GM12892 (cell line): ENCODE measurements at regions not wholly inside any gene's neighbourhood (a gene's known extent, or its start where the extent isn't known, plus 50 kb on each side); places are given as distances from the start of the nearest gene placed in this dataset.

Experiments
- DNase-seq: peaks from one replicate; pipeline ENCODE4 v3.0.0; 2011; ENCODE audit not compliant: insufficient read length
- FAIRE-seq: peaks from 2 replicates; lab custom pipeline; 2011; peaks lifted over from hg19 to GRCh38; lab: Jason Lieb, UNC
- POLR2A ChIP-seq: IDR thresholded peaks from 2 replicates; pipeline ENCODE4 v1.6.1; 2011; ENCODE audit warnings: low read depth, low read length, control low read depth
- POLR2AphosphoS5 ChIP-seq: IDR thresholded peaks from 2 replicates; pipeline ENCODE4 v1.6.1; 2011; ENCODE audit warnings: low read depth, low read length, control low read depth
- TAF1 ChIP-seq: IDR thresholded peaks from 2 replicates; pipeline ENCODE4 v1.6.1; 2011; ENCODE audit warnings: low read depth, mild to moderate bottlenecking, control low read depth, low read length, borderline replicate concordance

DNA sequence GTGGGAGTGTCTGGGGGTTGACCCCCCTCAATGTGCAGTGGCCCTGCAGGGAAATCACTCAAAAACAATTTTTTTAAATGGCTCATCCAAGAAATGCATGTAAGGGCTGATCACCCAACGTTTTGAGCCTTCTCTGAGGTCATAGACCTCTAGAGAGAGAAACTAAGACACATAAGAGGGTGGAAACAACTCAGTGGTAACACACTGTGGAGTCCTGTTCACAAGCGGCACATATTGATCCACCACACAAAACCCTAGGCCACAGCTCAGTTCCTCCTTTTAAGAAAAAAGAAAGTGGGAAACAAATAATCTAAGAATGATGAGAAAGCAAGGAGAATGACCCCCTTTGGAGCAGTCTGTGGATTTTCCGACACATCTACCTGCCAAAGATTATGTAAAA is 83.0 kb upstream of the METAP2 start:
- TF ChIP-seq POLR2AphosphoS5 (no peak), TAF1 (no peak), POLR2A (no peak)
- no peak for DNase-seq
- FAIRE-seq: no peak

DNA sequence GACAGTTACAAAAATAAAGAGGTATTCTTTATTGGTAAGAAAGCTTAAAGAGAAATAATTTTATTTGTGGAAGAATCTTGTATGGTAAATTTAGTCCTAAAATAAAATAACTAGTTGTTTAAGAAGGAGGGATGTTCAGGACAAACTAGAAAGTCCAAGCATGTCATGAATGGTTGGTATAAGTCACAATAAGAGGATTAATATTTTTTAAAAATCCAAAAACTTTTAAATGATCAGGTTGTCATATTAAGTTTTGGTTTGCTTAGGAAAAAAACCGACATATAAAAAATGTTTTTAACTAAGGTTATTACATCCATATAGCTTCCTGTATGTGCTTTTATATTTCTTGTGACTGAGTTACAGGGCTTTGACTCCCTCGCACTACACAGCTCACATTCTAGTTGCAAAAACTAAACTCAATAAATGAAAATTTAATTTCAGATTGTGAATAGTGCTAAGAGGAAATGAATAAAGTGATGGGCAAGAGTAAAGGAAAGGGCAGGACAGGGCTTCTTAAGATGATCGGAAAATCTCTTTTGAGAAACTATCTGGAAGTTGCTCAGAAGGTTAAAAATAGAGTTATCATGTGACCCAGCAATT is 80.7 kb upstream of the METAP2 start:
- no peak for DNase-seq
- TF ChIP-seq POLR2AphosphoS5: no peak
- TF ChIP-seq TAF1: no peak
- TF ChIP-seq POLR2A: no peak
- no peak for FAIRE-seq

DNA sequence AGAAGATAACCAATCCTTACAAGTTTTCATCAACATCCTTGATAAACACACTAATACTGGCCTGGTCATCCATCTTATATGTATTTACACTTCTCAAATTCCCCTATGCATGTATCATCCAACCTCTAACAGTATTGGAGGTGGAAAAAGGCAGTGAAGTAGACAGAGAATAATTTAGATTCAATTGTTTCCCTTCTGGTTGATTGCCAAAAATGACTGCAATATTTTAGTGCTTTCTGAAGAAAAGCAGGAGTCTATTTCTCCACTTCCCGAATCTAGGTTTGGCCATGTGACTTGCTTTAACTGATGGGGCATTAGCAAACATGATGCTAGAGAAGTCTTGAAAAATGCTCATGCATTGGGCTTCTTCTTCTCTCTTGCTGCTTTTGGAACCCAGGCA is 78.3 kb upstream of the METAP2 start:
- TF ChIP-seq POLR2AphosphoS5: no peak
- TF ChIP-seq TAF1: no peak
- TF ChIP-seq POLR2A: no peak
- FAIRE-seq (no peak), DNase-seq (no peak)

DNA sequence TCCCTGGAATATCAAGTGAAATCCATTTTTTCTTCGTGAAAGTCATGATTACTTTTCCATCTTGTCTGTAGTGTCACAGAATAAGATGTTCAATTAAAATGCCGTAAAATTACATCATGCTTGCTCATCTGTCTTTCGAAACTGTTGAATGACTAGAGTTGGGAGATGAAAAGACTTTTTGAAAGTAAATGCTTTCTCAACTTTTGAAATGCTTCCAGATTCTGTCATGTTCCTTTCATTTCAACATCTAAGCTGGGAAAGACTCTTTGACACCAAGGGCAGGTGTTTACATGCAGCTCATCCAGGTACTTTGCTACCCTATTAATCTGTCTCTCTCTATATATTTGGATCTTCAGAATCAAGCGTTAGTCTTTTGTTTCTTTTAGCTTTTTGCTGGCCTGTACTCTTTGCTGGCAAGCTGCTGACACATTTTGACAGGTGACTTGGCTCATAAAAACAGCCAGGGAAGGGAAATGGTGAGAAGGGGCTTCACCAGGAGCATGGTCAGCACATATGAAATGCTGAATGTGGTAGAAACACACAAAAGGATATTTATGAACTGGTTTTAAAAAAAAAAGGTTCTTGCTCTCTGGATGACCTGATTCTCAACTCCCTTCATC is 77.0 kb upstream of the METAP2 start:
- TF ChIP-seq POLR2AphosphoS5 (no peak), POLR2A (no peak), TAF1 (no peak)
- no peak for FAIRE-seq
- no peak for DNase-seq

DNA sequence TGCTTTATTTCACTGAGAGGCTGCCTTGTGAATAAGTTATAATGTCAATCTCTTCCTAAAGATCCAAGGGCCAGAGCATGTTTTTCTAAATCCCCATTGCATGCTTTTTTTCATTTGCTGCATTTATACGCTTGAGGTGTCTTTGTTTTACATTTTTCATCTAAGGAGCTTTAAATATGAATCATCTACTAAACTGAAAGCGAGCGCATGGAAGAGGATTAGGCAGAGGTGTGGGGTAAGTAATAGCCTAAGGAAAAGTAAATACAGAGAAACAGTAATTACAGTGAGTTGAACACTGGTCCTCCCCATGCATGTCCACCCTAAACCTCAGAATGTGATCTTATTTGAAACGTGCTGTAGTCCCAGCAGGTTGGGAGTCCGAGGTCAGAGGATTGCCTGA is 76.4 kb upstream of the METAP2 start:
- no peak for FAIRE-seq
- DNase-seq: no peak
- TF ChIP-seq POLR2A: no peak
- no peak for TF ChIP-seq POLR2AphosphoS5
- no peak for TF ChIP-seq TAF1

DNA sequence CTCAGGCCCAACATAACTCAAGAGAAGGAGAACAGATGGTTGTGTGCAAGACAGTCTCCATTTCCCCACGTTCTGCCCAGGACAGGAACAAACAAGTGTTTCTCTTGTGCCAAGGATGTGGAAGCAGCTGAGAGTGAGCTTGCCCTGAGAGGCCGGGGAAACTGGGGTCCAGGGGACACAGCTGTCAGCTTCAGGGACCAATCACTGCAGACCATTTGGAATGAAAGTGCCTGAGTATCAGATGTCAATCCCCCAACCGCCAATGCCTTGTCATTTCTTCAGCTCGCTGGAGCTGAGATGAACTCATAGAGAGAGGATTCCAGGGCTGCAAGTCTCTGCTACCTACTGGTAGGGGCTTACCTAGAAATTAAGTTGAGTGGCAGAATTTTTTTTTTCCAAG is 71.9 kb upstream of the METAP2 start:
- DNase-seq: no peak
- no peak for FAIRE-seq
- no peak for TF ChIP-seq TAF1
- TF ChIP-seq POLR2A: no peak

DNA sequence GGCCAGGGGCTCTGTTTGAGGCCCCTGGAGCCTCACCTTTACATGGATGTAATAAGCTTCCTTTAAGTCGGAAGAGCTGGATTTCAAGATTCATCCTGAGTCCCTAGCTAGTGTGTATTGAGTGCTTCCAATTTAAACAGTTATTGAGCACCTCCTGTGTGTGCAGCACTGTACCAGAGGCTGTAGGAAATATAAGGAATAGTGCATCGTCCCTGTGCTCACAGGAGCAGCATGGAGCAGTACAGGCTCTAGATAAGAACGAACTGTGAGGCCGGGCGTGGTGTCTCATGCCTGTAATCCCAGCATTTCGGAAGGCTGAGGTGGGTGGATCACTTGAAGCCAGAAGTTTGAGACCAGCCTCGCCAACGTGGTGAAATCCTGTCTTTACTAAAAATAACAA is 65.8 kb upstream of the METAP2 start:
- no peak for FAIRE-seq
- TF ChIP-seq POLR2A (no peak), POLR2AphosphoS5 (no peak), TAF1 (no peak)
- no peak for DNase-seq

DNA sequence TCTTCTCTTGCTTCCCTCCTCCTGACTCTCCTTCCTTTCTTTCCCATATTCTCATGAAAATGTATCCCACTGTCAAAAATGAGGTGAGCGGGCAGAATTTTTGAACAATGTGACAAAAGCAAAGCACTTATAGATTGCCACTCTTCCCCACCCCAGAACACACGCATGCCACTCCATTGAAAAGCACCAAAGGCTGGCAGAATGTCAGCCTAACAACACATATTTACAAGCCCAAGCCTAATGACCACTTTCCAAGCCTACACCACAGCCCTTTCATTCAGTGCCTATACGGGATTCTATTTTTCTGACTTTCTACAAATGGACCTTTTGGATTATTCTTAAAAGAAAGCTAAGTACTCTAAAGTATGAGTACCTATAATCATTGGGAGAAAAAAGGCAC is 62.9 kb upstream of the METAP2 start:
- DNase-seq (no peak), FAIRE-seq (no peak)
- TF ChIP-seq POLR2AphosphoS5 (no peak), POLR2A (no peak), TAF1 (no peak)

DNA sequence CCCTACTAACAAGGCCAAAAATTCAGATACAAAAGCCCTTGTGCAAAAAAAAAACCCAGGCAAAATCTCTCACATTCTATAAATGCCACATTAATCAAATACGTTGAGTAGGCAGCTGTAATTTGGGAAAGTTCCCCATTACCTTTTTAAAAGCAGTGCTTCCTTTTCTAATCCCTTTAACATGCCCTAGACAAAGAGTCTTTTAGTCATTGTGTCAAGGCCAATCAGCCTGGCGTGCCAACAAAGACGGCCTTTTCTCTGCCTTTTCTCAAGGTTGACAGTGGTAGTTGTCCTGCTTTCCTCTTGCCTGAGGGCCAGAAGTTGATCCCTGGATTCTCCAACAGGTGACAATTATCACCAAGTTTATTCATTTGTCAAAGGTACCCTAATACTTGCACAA is 62.5 kb upstream of the METAP2 start:
- FAIRE-seq: no peak
- no peak for TF ChIP-seq TAF1
- no peak for TF ChIP-seq POLR2A
- TF ChIP-seq POLR2AphosphoS5: no peak
- DNase-seq: no peak

DNA sequence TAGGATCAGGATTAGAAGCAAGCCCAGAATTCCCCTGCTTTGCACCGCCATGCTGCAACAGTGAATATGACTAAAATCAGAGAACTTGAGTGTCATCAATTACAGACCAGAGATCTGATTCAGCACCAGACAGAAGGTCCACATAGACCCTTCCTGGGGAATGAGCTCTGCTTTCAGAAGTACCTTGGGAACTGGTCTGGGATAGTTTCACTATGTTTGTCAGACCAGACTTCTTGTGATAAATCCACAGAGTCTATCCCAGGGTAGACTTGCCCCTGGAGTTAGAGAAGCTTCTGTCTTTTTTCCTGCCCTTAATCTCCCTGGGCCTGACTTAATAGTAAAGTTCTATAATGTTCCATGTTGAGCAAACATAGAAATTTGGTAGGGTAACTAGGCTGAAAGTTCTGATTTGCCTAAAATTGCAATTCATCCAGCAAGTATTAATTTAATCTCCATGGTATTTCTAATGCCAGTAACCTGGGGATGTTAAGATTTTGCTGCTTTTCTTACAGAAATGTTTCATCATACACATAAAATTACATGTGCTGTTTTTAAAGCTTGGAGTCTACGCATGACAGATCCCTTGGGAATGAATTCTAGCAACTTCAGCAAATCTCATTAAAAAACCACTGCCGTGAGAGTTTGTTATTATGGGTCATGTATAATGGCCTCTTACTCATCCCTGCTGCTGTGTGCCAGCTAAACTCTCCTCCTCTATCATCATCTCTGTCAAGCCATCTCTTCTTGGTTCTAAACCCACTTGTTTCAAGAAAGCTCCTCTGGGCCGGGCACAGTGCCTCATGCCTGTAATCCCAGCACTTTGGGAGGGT is 61.3 kb upstream of the METAP2 start:
- TF ChIP-seq TAF1: no peak
- no peak for TF ChIP-seq POLR2AphosphoS5
- no peak for TF ChIP-seq POLR2A
- FAIRE-seq (no peak), DNase-seq (no peak)

DNA sequence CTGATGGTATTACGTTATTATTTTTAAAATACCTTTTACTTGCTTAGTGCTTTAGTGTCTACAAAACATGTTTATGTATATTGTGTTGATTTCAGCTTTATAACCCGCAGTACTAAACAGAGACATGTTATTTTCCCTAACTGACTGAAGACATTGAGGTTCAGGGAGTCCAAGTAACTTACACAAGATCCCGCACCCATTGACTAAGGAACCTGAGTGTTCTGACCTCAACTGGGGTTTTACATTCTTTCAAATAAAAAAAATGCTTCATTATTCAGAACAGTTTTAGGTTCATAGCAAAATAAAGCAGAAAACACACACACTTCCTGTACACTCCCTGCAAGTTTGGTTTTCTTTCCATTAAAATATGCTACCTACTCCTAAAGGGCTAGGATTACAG is 60.4 kb upstream of the METAP2 start:
- DNase-seq: no peak
- no peak for FAIRE-seq
- TF ChIP-seq POLR2AphosphoS5: no peak
- no peak for TF ChIP-seq TAF1
- TF ChIP-seq POLR2A: no peak
